ENCODE measurements at regions not wholly inside any gene's neighbourhood (a gene's known extent, or its start where the extent isn't known, plus 50 kb on each side); places are given as distances from the start of the nearest gene placed in this dataset.
A peak's percentile ranks its signal among the peaks of the same experiment; 100 is the strongest.
"Not testable (repeated sequence)": the region's sequence is repeated elsewhere in the genome, so short reads cannot be mapped to it uniquely, and the experiment has no call there.

GRCh38 chr5:100697970-100698369, 162.8 kb downstream of the FAM174A start:
- no peak for ATAC-seq

GRCh38 chr5:100706776-100707175, 171.6 kb downstream of the FAM174A start:
- no peak for ATAC-seq

DNA sequence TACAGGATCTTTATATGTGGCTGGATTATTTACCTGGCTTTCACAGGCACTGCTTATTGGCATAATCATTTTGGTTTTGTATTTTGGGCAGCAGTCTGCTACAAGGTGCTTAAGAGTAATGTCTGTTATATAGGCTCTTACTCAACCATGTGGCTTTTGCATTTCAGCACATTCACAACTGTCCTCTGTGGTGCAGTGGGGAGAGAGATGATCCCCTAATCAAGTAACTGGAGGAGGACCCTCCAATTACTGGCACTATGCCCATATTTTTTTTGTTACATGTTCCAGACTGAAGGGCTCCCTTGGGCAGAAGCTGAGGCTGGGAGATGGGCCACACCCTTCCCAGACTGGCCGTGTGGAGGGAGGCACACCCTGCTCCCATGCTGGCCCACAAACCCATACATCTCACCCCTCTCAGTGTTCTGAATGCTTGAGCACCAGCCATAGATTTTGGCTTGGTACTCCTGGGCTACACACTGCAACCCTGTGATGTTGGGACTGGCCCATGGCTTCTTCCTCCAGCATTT, 173.5 kb downstream of the FAM174A start:
- no peak for ATAC-seq

DNA sequence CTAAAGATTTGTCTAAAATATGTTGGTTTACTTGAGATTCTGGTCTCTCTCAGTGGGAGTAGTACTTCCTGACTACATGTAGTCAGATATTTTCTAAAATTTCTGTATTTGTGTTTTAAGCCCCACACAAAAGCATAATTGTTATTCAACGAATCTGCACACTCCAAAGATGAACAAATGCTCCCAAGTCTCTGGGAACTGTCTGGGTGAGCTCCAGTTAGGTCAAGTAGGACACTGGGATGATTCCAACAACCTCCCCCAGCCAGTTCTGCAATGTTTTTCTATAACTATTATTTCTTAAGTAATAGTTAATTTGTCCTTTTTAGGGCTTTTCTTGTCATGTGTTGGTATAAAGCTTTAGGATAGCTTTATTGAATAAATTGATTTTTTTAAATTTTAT, 174.6 kb downstream of the FAM174A start:
- no peak for ATAC-seq

GRCh38 chr5:100714780-100715179, 179.6 kb downstream of the FAM174A start:
- ATAC-seq = not testable (repeated sequence)

GRCh38 chr5:100722657-100723056, 180.4 kb downstream of the ST8SIA4 start:
- no peak for ATAC-seq

DNA sequence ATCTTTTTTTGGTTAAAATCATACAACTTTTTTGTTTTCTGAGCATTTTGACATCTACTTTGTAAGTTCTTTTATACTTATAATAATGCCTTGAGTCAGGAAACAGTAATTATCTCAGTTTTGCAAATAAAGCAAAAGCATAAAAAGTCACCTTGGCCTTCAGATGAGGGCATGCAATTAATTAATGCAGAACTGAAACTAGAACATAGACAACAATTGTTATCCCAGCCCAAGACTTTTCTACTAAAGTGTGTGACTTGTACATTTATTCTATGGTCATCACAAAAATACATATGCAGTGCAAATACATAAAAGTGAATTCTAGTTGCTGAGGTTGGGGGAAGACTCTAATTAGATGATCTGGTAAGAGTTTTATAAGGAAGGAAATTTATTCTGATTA, 179.9 kb downstream of the ST8SIA4 start:
- ATAC-seq = no peak

DNA sequence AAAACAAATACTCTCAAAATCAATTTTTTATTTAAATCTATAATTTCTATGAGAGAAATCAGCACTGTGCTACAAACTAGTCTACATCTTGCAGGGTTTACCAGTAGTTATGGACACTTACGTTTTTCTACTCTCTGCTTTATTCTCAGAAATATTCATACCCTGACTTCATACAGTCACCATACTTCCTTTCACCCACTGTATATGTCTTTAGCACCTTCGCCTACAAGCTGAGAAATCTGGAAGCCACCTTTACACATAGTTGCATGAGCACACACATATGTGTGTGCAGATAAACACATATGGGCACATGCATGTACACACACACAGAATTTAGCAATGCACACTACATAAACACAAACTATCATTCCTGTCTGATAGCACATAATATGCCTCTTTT, 177.0 kb downstream of the ST8SIA4 start:
- ATAC-seq = peak in 1 of 2 donors; percentile 13

DNA sequence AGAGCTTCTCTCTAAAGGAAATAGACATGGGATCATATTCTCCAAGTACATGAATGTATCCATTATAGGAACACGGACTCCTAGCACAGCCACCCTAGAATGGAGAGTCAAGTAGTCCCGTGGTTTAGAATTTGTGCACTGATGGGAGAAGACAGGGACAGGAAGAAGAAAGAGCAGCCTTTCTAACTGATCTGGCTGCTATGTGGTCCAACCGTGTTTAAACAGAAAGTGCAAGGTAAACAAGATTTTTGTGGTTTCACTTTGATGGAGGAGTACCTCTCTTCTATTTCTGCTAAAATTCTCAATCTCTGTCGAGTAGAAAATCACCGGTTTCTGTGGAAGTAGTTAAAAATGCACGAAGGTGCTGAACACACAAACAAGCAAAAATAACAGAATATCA, 171.3 kb downstream of the ST8SIA4 start:
- peak; percentile 68 to 74 for ATAC-seq

DNA sequence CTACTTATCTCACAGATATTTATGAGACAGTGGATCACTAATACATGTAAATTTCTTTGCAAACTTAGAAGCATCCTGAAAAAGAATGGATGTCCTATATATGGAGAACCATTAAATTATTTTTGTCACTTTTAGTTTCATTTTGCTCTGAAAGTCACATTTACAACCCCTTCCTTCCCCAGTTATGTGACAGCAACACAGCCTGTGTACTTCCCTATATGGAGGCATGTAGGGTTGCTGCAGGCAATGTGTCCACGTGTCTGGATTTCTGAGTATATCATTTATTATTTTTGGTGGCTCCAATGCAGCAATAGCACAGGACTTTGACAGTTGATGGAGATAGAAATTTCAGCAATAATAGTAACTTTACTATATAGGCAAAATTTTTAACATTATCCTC, 156.4 kb downstream of the ST8SIA4 start:
- no peak for ATAC-seq

- ATAC-seq = no peak
Observed at GRCh38 chr5:100749771-100750284, 153.3 kb downstream of the ST8SIA4 start.

GRCh38 chr5:100755435-100755834, 147.6 kb downstream of the ST8SIA4 start:
- ATAC-seq = no peak

All from activated CD4-positive, CD25-positive, alpha-beta regulatory T cell treated with anti-CD3 and anti-CD28 coated beads, Interleukin-2, amount 50 U/mL, for 24 hours (primary cell).